ENCODE measurements at regions not wholly inside any gene's neighbourhood (a gene's known extent, or its start where the extent isn't known, plus 50 kb on each side); places are given as distances from the start of the nearest gene placed in this dataset.

GRCh38 chr13:85255978-85256377, 543.2 kb downstream of the SLITRK6 start:
- TF ChIP-seq SIN3A (IDR thresholded peaks at IDR 0.05; ENCODE audit: low read depth, low read length) (no peak), SP1 (IDR thresholded peaks at IDR 0.05; ENCODE audit: low read depth, low read length) (no peak), E4F1 (IDR thresholded peaks at IDR 0.05; ENCODE audit: borderline replicate concordance, partially characterized antibody) (no peak), BHLHE40 (IDR thresholded peaks at IDR 0.05; ENCODE audit: borderline replicate concordance in 1 of 2, low read depth in 2 of 2, low read length in 1 of 2) (no peak)
- TF ChIP-seq, protein P1, sequence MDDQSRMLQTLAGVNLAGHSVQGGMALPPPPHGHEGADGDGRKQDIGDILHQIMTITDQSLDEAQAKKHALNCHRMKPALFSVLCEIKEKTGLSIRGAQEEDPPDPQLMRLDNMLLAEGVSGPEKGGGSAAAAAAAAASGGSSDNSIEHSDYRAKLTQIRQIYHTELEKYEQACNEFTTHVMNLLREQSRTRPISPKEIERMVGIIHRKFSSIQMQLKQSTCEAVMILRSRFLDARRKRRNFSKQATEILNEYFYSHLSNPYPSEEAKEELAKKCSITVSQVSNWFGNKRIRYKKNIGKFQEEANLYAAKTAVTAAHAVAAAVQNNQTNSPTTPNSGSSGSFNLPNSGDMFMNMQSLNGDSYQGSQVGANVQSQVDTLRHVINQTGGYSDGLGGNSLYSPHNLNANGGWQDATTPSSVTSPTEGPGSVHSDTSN (IDR thresholded peaks at IDR 0.05; ENCODE audit: insufficient replicate concordance, low read depth, low read length): no peak
- TF ChIP-seq, protein P2, sequence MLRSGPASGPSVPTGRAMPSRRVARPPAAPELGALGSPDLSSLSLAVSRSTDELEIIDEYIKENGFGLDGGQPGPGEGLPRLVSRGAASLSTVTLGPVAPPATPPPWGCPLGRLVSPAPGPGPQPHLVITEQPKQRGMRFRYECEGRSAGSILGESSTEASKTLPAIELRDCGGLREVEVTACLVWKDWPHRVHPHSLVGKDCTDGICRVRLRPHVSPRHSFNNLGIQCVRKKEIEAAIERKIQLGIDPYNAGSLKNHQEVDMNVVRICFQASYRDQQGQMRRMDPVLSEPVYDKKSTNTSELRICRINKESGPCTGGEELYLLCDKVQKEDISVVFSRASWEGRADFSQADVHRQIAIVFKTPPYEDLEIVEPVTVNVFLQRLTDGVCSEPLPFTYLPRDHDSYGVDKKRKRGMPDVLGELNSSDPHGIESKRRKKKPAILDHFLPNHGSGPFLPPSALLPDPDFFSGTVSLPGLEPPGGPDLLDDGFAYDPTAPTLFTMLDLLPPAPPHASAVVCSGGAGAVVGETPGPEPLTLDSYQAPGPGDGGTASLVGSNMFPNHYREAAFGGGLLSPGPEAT (IDR thresholded peaks at IDR 0.05; ENCODE audit: low read depth): no peak
